ENCODE measurements at regions not wholly inside any gene's neighbourhood (a gene's known extent, or its start where the extent isn't known, plus 50 kb on each side); places are given as distances from the start of the nearest gene placed in this dataset.

DNA sequence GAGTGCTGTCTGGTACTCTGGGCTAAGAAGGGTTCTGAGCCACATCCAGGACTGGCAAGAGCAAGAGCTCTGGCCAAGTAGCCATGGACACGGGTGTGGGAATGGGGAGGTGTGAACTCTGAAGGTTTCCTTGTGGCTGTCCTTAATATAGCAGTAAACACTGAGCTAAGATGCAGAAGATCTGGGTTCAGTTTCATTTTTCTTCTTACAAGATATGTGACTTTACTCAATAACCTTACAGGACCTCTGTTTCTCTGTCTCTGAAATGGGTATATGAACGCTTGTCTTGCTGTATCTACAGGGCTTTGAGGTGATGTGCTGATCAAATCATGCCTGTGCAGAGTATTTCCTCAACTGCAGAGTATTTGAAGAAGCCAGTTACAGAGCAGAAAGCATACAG is 521.2 kb downstream of the VRK1 start:
- no peak overlapping the region for H3K4me3 ChIP-seq (ENCODE audit: low read depth, low read length)
- in situ Hi-C loops (cut with HindIII; ENCODE audit: low sequenced_read_pairs) = no loop called here
- TF ChIP-seq, protein P1, sequence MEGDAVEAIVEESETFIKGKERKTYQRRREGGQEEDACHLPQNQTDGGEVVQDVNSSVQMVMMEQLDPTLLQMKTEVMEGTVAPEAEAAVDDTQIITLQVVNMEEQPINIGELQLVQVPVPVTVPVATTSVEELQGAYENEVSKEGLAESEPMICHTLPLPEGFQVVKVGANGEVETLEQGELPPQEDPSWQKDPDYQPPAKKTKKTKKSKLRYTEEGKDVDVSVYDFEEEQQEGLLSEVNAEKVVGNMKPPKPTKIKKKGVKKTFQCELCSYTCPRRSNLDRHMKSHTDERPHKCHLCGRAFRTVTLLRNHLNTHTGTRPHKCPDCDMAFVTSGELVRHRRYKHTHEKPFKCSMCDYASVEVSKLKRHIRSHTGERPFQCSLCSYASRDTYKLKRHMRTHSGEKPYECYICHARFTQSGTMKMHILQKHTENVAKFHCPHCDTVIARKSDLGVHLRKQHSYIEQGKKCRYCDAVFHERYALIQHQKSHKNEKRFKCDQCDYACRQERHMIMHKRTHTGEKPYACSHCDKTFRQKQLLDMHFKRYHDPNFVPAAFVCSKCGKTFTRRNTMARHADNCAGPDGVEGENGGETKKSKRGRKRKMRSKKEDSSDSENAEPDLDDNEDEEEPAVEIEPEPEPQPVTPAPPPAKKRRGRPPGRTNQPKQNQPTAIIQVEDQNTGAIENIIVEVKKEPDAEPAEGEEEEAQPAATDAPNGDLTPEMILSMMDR (IDR thresholded peaks at IDR 0.05; ENCODE audit: low read depth, low read length, missing control alignments) = no peak
- DNase-seq (ENCODE audit: low read depth) = no peak

DNA sequence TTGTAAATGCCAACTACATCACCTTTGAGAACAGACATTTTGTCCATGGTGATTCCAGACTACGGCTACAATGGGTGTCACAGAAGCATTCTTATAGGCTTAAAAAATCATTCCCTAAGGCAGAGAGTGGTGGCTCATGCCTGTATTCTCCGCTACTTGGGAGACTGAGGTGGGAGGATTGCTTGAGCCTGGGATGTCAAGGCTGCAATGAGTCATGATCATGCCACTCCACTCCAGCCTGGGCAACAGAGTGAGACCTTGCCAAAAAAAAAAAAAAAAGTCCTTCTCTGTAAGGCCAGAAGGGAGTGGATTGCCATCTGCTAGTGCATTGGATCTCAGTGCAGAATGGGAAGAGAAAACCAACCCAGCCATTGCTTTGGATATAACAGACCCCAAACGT is 522.5 kb downstream of the VRK1 start:
- no peak overlapping the region for H3K4me3 ChIP-seq (ENCODE audit: low read depth, low read length)
- DNase-seq (ENCODE audit: low read depth) = no peak
- TF ChIP-seq, protein P1 (IDR thresholded peaks at IDR 0.05; ENCODE audit: low read depth, low read length, missing control alignments) = no peak
- in situ Hi-C loops (cut with HindIII; ENCODE audit: low sequenced_read_pairs) = no loop called here

DNA sequence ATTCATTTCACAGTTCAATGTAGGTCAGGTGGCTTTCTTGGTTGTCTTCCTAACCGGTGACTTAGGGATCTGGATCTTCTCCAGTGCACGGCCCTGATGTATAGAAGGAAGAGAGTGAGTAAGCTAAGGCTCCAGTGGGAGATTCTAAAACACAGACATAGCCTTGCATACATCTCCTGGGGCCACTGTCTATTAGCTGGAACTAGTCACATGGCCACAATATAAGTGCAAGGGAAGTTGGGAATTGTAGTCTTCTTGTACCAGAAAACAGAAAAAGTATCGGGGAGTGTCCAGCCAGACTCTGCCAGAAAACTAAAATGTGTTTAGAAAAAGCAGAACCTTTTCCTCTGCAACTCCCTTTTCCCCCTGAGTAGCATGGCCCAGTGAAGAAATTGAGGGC is 531.6 kb downstream of the VRK1 start:
- no peak for DNase-seq (ENCODE audit: low read depth)
- no peak overlapping the region for H3K4me3 ChIP-seq (ENCODE audit: low read depth, low read length)
- TF ChIP-seq, protein P1 (IDR thresholded peaks at IDR 0.05; ENCODE audit: low read depth, low read length, missing control alignments) = no peak
- in situ Hi-C loops (cut with HindIII; ENCODE audit: low sequenced_read_pairs) = loop anchor here (5.0 kb wide), 1 partner anchor 81 kb away; no protein-coding TSS in a partner anchor

DNA sequence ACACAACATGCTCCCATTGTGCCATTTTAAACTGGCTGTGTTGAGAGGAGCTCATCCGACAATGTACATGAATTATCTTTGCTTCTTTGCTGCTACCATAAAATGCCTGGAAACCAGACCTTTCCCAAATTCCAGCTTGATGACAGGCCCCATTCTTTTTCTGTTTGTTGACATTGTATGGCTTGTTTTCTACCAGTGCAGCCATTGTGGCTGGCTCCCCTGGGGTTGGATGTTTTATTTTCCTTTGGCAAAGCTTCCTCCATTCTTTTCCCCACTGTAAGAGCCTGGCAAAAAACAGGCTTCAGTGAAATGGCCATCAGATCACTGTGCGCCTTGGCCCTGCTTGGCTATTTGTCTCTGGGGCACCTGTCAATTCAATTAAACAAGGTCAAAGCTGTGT is 532.5 kb downstream of the VRK1 start:
- DNase-seq (ENCODE audit: low read depth) = peak; percentile 69
- TF ChIP-seq, protein P1 (IDR thresholded peaks at IDR 0.05; ENCODE audit: low read depth, low read length, missing control alignments) = no peak
- H3K4me3 ChIP-seq (ENCODE audit: low read depth, low read length) = no peak overlapping the region
- in situ Hi-C loops (cut with HindIII; ENCODE audit: low sequenced_read_pairs) = loop anchor here (5.0 kb wide), 1 partner anchor 82 kb away; no protein-coding TSS in a partner anchor

DNA sequence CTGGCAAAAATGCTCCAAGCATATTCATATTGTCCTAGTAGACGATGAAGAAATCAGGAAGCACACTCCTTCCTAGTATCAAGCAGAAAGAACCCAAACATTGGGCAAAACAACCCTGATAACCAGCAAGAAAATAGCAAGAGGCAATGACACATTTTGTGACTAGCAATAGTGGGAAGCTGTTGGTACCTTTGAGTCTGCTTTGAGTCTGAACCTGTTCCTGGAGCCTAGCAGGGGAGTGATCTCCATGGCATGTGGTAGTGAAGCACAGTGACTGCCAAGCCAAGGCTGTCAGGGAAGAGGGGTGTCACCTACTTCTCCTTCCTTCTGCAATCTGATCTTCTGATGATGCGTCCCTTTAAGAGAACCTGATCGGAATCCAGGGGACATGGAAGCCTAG is 533.9 kb downstream of the VRK1 start:
- H3K4me3 ChIP-seq (ENCODE audit: low read depth, low read length) = no peak overlapping the region
- DNase-seq (ENCODE audit: low read depth) = no peak
- in situ Hi-C loops (cut with HindIII; ENCODE audit: low sequenced_read_pairs) = no loop called here
- TF ChIP-seq, protein P1 (IDR thresholded peaks at IDR 0.05; ENCODE audit: low read depth, low read length, missing control alignments) = no peak

DNA sequence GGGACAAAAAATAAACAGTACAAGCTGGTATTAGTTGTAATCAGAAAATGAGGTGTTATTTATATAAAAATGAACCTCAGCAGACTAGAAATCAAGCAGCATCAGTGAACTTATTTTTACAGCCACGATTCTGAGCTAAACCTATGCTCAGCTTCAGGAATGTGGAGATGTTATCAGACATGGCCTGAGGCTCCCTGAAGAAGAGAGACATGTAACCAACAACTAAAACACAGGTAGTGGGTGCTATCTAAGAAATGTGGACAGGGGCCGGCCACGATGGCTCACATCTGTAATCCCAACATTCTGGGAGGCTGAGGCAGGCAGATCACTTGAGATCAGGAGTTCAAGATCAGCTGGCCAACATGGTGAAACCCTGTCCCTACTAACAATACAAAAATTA is 534.3 kb downstream of the VRK1 start:
- DNase-seq (ENCODE audit: low read depth) = no peak
- TF ChIP-seq, protein P1 (IDR thresholded peaks at IDR 0.05; ENCODE audit: low read depth, low read length, missing control alignments) = no peak
- no peak overlapping the region for H3K4me3 ChIP-seq (ENCODE audit: low read depth, low read length)
- in situ Hi-C loops (cut with HindIII; ENCODE audit: low sequenced_read_pairs) = no loop called here

DNA sequence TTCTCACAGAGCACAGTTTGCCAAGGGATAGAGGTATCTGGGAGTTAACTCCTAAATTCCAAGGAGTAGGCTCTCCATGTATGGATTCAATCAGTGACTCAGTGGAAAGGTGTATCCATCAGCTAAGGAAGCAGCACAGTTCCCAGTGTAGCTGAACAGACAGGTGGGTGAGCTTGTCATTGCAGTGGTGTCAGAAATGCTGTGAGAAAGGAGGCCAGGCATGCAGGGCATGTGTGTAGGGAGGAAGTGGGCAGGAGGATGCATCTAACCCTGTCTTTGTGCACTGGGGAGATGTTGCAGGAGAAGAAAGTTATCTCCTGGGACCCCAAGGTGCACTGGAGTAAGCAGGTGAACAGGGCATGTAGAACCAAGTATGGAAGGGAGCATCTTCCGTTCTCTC is 539.0 kb downstream of the VRK1 start:
- in situ Hi-C loops (cut with HindIII; ENCODE audit: low sequenced_read_pairs) = no loop called here
- H3K4me3 ChIP-seq (ENCODE audit: low read depth, low read length) = no peak overlapping the region
- no peak for DNase-seq (ENCODE audit: low read depth)
- TF ChIP-seq, protein P1 (IDR thresholded peaks at IDR 0.05; ENCODE audit: low read depth, low read length, missing control alignments) = no peak
